ENCODE measurements at regions not wholly inside any gene's neighbourhood (a gene's known extent, or its start where the extent isn't known, plus 50 kb on each side); places are given as distances from the start of the nearest gene placed in this dataset.

DNA sequence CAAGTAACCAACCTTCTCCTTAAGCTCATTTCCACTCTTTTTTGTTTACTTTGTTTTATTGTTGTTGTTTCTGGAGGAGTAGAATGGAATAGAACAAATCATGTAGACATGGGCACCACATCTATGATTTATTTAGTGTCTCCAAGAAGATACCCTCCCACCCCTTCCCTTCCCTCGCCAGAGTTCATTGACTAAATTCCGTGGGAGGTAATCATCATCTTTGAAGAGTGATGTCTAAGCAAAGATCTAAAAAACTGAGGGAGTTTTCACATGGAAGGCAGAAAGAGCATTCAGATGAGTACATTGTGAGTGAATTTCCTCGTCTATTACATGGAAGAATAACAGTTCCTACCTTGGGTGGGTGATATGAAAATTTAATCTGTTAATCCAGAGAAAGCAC, 136.2 kb downstream of the SEC16B start:
- Histone ChIP-seq H3K4me1 (no peaks in the 10 kb centered on the region), H3K4me3 (no peak overlapping the region), H3K9me3 (no peaks in the 10 kb centered on the region), H3K36me3 (no peaks in the 10 kb centered on the region), H3K27me3 (no peaks in the 10 kb centered on the region), H3K27ac (no peak overlapping the region)
- WGBS, 2 donors: 59 to 86% methylated on average over 3 of the region's 3 CpGs
- TF ChIP-seq POLR2A (IDR thresholded peaks at IDR 0.05): no peak
- TF ChIP-seq, protein P1, sequence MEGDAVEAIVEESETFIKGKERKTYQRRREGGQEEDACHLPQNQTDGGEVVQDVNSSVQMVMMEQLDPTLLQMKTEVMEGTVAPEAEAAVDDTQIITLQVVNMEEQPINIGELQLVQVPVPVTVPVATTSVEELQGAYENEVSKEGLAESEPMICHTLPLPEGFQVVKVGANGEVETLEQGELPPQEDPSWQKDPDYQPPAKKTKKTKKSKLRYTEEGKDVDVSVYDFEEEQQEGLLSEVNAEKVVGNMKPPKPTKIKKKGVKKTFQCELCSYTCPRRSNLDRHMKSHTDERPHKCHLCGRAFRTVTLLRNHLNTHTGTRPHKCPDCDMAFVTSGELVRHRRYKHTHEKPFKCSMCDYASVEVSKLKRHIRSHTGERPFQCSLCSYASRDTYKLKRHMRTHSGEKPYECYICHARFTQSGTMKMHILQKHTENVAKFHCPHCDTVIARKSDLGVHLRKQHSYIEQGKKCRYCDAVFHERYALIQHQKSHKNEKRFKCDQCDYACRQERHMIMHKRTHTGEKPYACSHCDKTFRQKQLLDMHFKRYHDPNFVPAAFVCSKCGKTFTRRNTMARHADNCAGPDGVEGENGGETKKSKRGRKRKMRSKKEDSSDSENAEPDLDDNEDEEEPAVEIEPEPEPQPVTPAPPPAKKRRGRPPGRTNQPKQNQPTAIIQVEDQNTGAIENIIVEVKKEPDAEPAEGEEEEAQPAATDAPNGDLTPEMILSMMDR (IDR thresholded peaks at IDR 0.05): no peak
- no peak for TF ChIP-seq EP300 (IDR thresholded peaks at IDR 0.05)
- no peak for TF ChIP-seq POLR2AphosphoS5 (IDR thresholded peaks at IDR 0.05)
- no peak for DNase-seq
- intact Hi-C loops (cut with DNase I): no loop called here

DNA sequence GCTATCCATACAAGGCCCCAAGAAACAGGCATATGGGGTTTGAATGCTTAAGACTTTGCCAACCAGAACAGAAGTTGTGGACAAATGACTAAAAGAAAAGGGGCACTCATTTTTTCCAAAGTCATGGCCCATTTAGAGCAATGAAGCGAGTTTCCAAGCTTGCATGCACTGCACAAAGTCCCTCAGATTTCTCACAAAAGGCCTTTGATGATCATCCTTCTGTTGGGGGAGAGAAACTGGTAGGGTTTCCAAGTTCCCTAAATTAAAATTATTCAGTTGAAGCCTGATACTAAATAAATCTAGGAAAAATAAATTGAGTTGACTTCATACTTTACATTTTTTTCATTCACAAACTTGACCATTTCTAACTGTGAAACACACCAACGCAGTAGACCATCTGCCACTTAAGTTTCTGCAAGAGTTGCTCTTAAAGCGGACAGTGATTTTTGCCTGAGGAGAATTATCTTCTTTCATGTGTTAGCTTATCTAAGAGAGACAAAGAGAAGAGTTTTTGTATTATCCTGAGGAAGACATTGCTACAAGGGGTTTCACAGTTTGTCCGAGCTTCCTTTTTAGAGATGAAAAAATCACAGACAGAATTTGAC, 139.2 kb downstream of the SEC16B start:
- DNase-seq: no peak

DNA sequence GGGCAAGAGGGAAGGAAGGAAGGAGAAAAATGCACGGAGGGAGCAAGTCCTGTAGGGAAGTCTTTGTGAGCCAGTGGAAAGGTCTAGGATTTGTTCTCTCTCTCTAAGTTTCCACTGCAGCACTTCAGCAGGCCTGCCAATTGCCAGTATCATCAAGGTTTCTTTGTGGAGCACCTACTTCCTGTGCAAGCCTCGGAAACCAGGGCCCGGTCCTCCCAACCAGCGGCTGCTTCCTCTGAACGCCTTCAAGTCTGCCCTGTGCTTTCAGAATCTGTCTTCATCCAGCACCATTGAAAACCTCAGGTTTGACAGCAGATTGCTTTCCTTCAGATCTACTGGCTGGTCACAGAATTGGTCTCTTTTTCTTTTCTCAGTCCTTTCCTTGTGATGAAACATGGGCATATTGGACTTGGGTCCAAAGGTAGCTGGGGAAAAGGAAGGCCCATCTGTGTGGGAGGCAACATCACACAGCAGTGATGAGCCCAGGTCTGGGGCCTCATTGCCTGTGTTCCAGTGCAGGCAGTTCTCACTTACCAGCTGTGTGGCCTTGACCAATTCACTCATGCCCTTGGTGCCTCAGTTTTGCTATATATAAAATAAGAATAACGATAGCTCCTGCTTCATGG, 144.5 kb downstream of the SEC16B start:
- Histone ChIP-seq H3K9me3 (no peaks in the 10 kb centered on the region), H3K36me3 (no peaks in the 10 kb centered on the region), H3K27me3 (no peaks in the 10 kb centered on the region), H3K4me1 (peaks cover 0 to 3% (median 0%) of the 10 kb centered on the region in 4 donors), H3K4me3 (no peak overlapping the region), H3K27ac (no peak overlapping the region)
- 57 to 87% methylated on average over 6 of the region's 6 CpGs for WGBS, 2 donors
- intact Hi-C loops (cut with DNase I): no loop called here
- TF ChIP-seq, protein P1 (IDR thresholded peaks at IDR 0.05): no peak
- TF ChIP-seq POLR2AphosphoS5 (IDR thresholded peaks at IDR 0.05) (no peak), EP300 (IDR thresholded peaks at IDR 0.05) (no peak), POLR2A (IDR thresholded peaks at IDR 0.05) (no peak)
- no peak for DNase-seq

More for the DNA sequence above, 139.2 kb downstream of the SEC16B start:
- 87 to 89% methylated on average over 4 of the region's 4 CpGs for WGBS, 2 donors
- intact Hi-C loops (cut with DNase I): no loop called here
- Histone ChIP-seq H3K36me3 (no peaks in the 10 kb centered on the region), H3K27me3 (no peaks in the 10 kb centered on the region), H3K9me3 (no peaks in the 10 kb centered on the region), H3K4me3 (no peak overlapping the region), H3K27ac (no peak overlapping the region), H3K4me1 (no peaks in the 10 kb centered on the region)
- TF ChIP-seq EP300 (IDR thresholded peaks at IDR 0.05) (no peak), POLR2A (IDR thresholded peaks at IDR 0.05) (no peak), POLR2AphosphoS5 (IDR thresholded peaks at IDR 0.05) (no peak)
- TF ChIP-seq, protein P1 (IDR thresholded peaks at IDR 0.05): no peak

DNA sequence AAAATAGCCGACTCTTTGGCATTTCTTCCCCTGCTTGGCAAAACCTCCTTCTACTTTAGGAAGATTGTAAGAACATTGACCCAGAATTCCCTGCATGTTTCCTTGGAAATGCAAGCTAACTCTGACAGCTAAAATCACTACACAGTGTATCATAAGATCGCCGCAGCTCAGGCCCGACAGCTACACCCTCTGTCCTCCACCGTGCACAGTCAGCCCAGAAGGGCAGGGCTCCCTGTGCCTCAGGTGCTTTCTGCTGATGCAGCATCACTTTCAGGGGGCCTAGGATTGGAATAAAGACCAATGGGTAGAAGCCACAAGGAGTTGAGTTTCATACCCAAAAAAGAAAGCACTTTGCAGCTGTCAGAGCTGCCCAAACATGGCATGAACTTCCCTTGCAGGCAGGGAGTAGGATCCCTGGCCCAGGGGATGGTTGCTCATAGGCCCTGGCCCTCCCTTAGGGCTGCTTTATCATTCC, 145.3 kb downstream of the SEC16B start:
- 74 to 92% methylated on average over 5 of the region's 5 CpGs for WGBS, 2 donors
- Histone ChIP-seq H3K27me3 (no peaks in the 10 kb centered on the region), H3K4me3 (no peak overlapping the region), H3K27ac (no peak overlapping the region), H3K9me3 (no peaks in the 10 kb centered on the region), H3K4me1 (peaks cover 0 to 3% (median 0%) of the 10 kb centered on the region in 4 donors), H3K36me3 (no peaks in the 10 kb centered on the region)
- intact Hi-C loops (cut with DNase I): no loop called here
- DNase-seq: no peak
- TF ChIP-seq POLR2AphosphoS5 (IDR thresholded peaks at IDR 0.05): no peak
- TF ChIP-seq EP300 (IDR thresholded peaks at IDR 0.05): no peak
- no peak for TF ChIP-seq POLR2A (IDR thresholded peaks at IDR 0.05)
- TF ChIP-seq, protein P1 (IDR thresholded peaks at IDR 0.05): no peak
